WTC11 (cell line): ENCODE measurements at regions not wholly inside any gene's neighbourhood (a gene's known extent, or its start where the extent isn't known, plus 50 kb on each side); places are given as distances from the start of the nearest gene placed in this dataset.

Experiments
- ATAC-seq: fragments of 200-7000 bp; cut with Tn5 transposase; 2 replicates; pipeline ENCODE4 v1.10.0; 2021; ENCODE audit warnings: mild to moderate bottlenecking, moderate library complexity
- CTCF ChIA-PET: fragments of 300-600 bp; sonication (Branson Sonifier 250); formaldehyde crosslinking; loops from one replicate; lab custom pipeline; 2021; ENCODE audit warnings: antibody characterized with exemption; lab: Charles Lee
- POLR2A ChIA-PET: fragments of 350-600 bp; sonication (Branson Sonifier 250); formaldehyde crosslinking; loops from one replicate; lab custom pipeline; 2021; ENCODE audit warnings: antibody characterized with exemption; lab: Charles Lee
- DNase-seq: peaks from one replicate; pipeline ENCODE4 v3.0.0; 2021; ENCODE audit warnings: low spot score
- H3K27ac Mint-ChIP-seq: 2 replicates; pipeline ENCODE4 v1.8.0; 2021; ENCODE audit warnings: mixed read lengths
- H3K27me3 Mint-ChIP-seq: 2 replicates; pipeline ENCODE4 v1.8.0; 2021; ENCODE audit warnings: low read depth, mild to moderate bottlenecking, moderate library complexity, mixed read lengths
- H3K36me3 Mint-ChIP-seq: 2 replicates; pipeline ENCODE4 v1.8.0; 2021; ENCODE audit warnings: mixed read lengths
- H3K4me1 Mint-ChIP-seq: 2 replicates; pipeline ENCODE4 v1.8.0; 2022; ENCODE audit warnings: mixed read lengths
- H3K4me3 Mint-ChIP-seq: 2 replicates; pipeline ENCODE4 v1.8.0; 2021; ENCODE audit warnings: mild to moderate bottlenecking, moderate library complexity, mixed read lengths
- H3K9me3 Mint-ChIP-seq: 2 replicates; pipeline ENCODE4 v1.8.0; 2021; ENCODE audit warnings: mixed read lengths
- AFF4 ChIP-seq: sonication (generic); formaldehyde crosslinking; IDR thresholded peaks from 2 replicates; pipeline ENCODE4 v1.8.1; 2023; ENCODE audit warnings: mild to moderate bottlenecking, missing genetic modification reagents, borderline replicate concordance
- CDX4 ChIP-seq: fragments of 250-450 bp; sonication (Bioruptor Pico); IDR thresholded peaks from 2 replicates; pipeline ENCODE4 v1.9.0; 2021; ENCODE audit warnings: moderate library complexity, mild to moderate bottlenecking, inconsistent platforms, borderline replicate concordance
- CTCF ChIP-seq: fragments of 200-600 bp; IDR thresholded peaks from 2 replicates; pipeline ENCODE4 v1.8.0; 2022; ENCODE audit warnings: antibody characterized with exemption
- IRF2 ChIP-seq: sonication (generic); formaldehyde crosslinking; IDR thresholded peaks from 2 replicates; pipeline ENCODE4 v1.8.0; 2022; ENCODE audit warnings: low read depth, missing genetic modification reagents, borderline replicate concordance
- RELA ChIP-seq: sonication (generic); formaldehyde crosslinking; IDR thresholded peaks from 2 replicates; pipeline ENCODE4 v1.8.1; 2022; ENCODE audit warnings: missing genetic modification reagents, mild to moderate bottlenecking, borderline replicate concordance
- SMAD3 ChIP-seq: sonication (generic); formaldehyde crosslinking; IDR thresholded peaks from 2 replicates; pipeline ENCODE4 v1.8.0; 2022; ENCODE audit warnings: missing genetic modification reagents, mild to moderate bottlenecking, borderline replicate concordance
- SOX15 ChIP-seq: fragments of 250-450 bp; sonication (Bioruptor Pico); IDR thresholded peaks from 2 replicates; pipeline ENCODE4 v1.9.0; 2021; ENCODE audit warnings: mild to moderate bottlenecking
- TP53 ChIP-seq: sonication (generic); formaldehyde crosslinking; IDR thresholded peaks from 2 replicates; pipeline ENCODE4 v1.8.1; 2023; ENCODE audit warnings: mild to moderate bottlenecking, missing genetic modification reagents
- ZBTB43 ChIP-seq: sonication (generic); formaldehyde crosslinking; IDR thresholded peaks from 2 replicates; pipeline ENCODE4 v1.8.1; 2023; ENCODE audit warnings: mild to moderate bottlenecking, missing genetic modification reagents
- ZNF138 ChIP-seq: sonication (generic); formaldehyde crosslinking; conservative IDR thresholded peaks from 2 replicates; pipeline ENCODE4 v1.8.1; 2022; ENCODE audit warnings: mild to moderate bottlenecking, moderate library complexity, missing genetic modification reagents
- ZNF671 ChIP-seq: fragments of 250-450 bp; sonication (Bioruptor Pico); IDR thresholded peaks from 2 replicates; pipeline ENCODE4 v1.8.0; 2021; ENCODE audit warnings: mild to moderate bottlenecking

GRCh38 chr7:117997862-117998825 lies 124.9 kb upstream of the CTTNBP2 start:
- H3K27ac Mint-ChIP-seq = no peak overlapping the region

GRCh38 chr7:118000480-118001202 lies 127.4 kb upstream of the CTTNBP2 start:
- POLR2A ChIA-PET = no interaction called here
- DNase-seq (no peak), ATAC-seq (no peak)
- H3K4me3 Mint-ChIP-seq = no peak overlapping the region
- no peak overlapping the region for H3K27ac Mint-ChIP-seq
- H3K4me1 Mint-ChIP-seq = peaks cover 21% of the 10 kb centered on the region
- TF ChIP-seq SMAD3 (CRISPR knock-in tag) = no peak
- no peak for TF ChIP-seq ZNF671 (CRISPR knock-in tag)
- TF ChIP-seq ZBTB43 (CRISPR knock-in tag) = no peak
- no peak for TF ChIP-seq IRF2 (CRISPR knock-in tag)
- TF ChIP-seq CTCF = no peak
- TF ChIP-seq SOX15 = no peak
- no peak for TF ChIP-seq AFF4 (CRISPR knock-in tag)
- TF ChIP-seq, all 79 proteins: peak for 0
- Mint-ChIP-seq H3K9me3 (peaks cover 7% of the 10 kb centered on the region; the same call in 1 of the 2 replicates), H3K27me3 (peaks cover 4% of the 10 kb centered on the region; the same call in 1 of the 2 replicates), H3K36me3 (no peaks in the 10 kb centered on the region; the same call in 1 of the 2 replicates)
- CTCF ChIA-PET = no interaction called here

More at GRCh38 chr7:117997862-117998825, 124.9 kb upstream of the CTTNBP2 start:
- ChIA-PET POLR2A (no interaction called here), CTCF (no interaction called here)
- peaks cover 19% of the 10 kb centered on the region for H3K4me1 Mint-ChIP-seq
- peaks cover 7% of the 10 kb centered on the region; the same call in 1 of the 2 replicates for H3K9me3 Mint-ChIP-seq
- ATAC-seq = no peak
- no peaks in the 10 kb centered on the region; the same call in 1 of the 2 replicates for H3K36me3 Mint-ChIP-seq
- H3K4me3 Mint-ChIP-seq = no peak overlapping the region
- no peak for TF ChIP-seq TP53
- TF ChIP-seq ZNF138 (CRISPR knock-in tag) = no peak
- TF ChIP-seq, all 79 proteins: peak for 0
- no peaks in the 10 kb centered on the region; the same call in 1 of the 2 replicates for H3K27me3 Mint-ChIP-seq
- DNase-seq = no peak

- ATAC-seq (no peak), DNase-seq (no peak)
- Mint-ChIP-seq H3K36me3 (no peaks in the 10 kb centered on the region), H3K4me3 (no peak overlapping the region), H3K27ac (no peak overlapping the region), H3K4me1 (peaks cover 15% of the 10 kb centered on the region)
- ChIA-PET POLR2A (no interaction called here), CTCF (interaction anchor here (1.9 kb wide), 1 partner anchor 10 kb away, joined by 11 read pairs; no protein-coding TSS in a partner anchor)
- TF ChIP-seq RELA (CRISPR knock-in tag) = no peak
- no peak for TF ChIP-seq CDX4 (CRISPR knock-in tag)
- TF ChIP-seq, all 79 proteins: peak for 0
- H3K27me3 Mint-ChIP-seq = peaks cover 4% of the 10 kb centered on the region; the same call in 1 of the 2 replicates
- no peaks in the 10 kb centered on the region; the same call in 1 of the 2 replicates for H3K9me3 Mint-ChIP-seq
These were observed 130.2 kb upstream of the CTTNBP2 start for GRCh38 chr7:118003476-118003875.
